Endodermal cell (in vitro differentiated cells): ENCODE measurements at regions not wholly inside any gene's neighbourhood (a gene's known extent, or its start where the extent isn't known, plus 50 kb on each side); places are given as distances from the start of the nearest gene placed in this dataset.

Experiments used
- DNase-seq: peaks from one replicate; pipeline ENCODE4 v3.0.0-alpha.2; 2017
- H3K27ac ChIP-seq: 2 replicates; pipeline ENCODE4 v1.5.1; 2013; ENCODE audit warnings: mild to moderate bottlenecking, low read depth, low read length, moderate library complexity
- H3K27me3 ChIP-seq: 2 replicates; pipeline ENCODE4 v1.6.1; 2013; ENCODE audit warnings: mild to moderate bottlenecking, low read length, moderate library complexity; ENCODE audit not compliant: insufficient read depth, control insufficient read depth, poor library complexity, severe bottlenecking
- H3K36me3 ChIP-seq: 2 replicates; pipeline ENCODE4 v1.7.0; 2013; ENCODE audit warnings: mild to moderate bottlenecking, low read length, moderate library complexity; ENCODE audit not compliant: control insufficient read depth, insufficient read depth
- H3K4me1 ChIP-seq: one replicate; pipeline ENCODE4 v1.7.0; 2013; ENCODE audit warnings: low read length; ENCODE audit not compliant: control insufficient read depth, insufficient read depth
- H3K4me3 ChIP-seq: 2 replicates; pipeline ENCODE4 v1.5.1; 2013; ENCODE audit warnings: mild to moderate bottlenecking, low read length, moderate library complexity
- H3K9ac ChIP-seq: 2 replicates; pipeline ENCODE4 v1.6.1; 2013; ENCODE audit warnings: mild to moderate bottlenecking, low read length, moderate library complexity; ENCODE audit not compliant: poor library complexity, severe bottlenecking; ENCODE audit errors: extremely low read depth
- H3K9me3 ChIP-seq: 2 replicates; pipeline ENCODE4 v1.6.1; 2013; ENCODE audit warnings: mild to moderate bottlenecking, low read length, moderate library complexity; ENCODE audit not compliant: control insufficient read depth
- H3K27ac Mint-ChIP-seq: 2 replicates; pipeline ENCODE4 v1.8.0; 2020; ENCODE audit warnings: mixed read lengths
- H3K27me3 Mint-ChIP-seq: 2 replicates; pipeline ENCODE4 v1.8.0; 2021; ENCODE audit warnings: mild to moderate bottlenecking, mixed read lengths; ENCODE audit not compliant: insufficient read depth
- H3K36me3 Mint-ChIP-seq: 2 replicates; pipeline ENCODE4 v1.8.0; 2020; ENCODE audit warnings: low read depth, mixed read lengths
- H3K4me1 Mint-ChIP-seq: 2 replicates; pipeline ENCODE4 v1.8.0; 2020; ENCODE audit warnings: mixed read lengths
- H3K4me3 Mint-ChIP-seq: 2 replicates; pipeline ENCODE4 v1.8.0; 2020; ENCODE audit warnings: mild to moderate bottlenecking, moderate library complexity, mixed read lengths
- H3K9me3 Mint-ChIP-seq: 2 replicates; pipeline ENCODE4 v1.8.0; 2020; ENCODE audit warnings: mild to moderate bottlenecking, mixed read lengths
- CTCF ChIP-seq: fragments of 200-600 bp; sonication (generic); conservative IDR thresholded peaks from 2 replicates; pipeline ENCODE4 v1.5.0; 2021; ENCODE audit warnings: antibody characterized with exemption, mild to moderate bottlenecking
- WGBS, 2 experiments: methylation state at CpG; one replicate each; pipeline versions ENCODE4 v1.1.5 to v1.1.7; 2013; ENCODE audit warnings: missing lambda C conversion rate in 2 of 2, mixed read lengths in 1 of 2; ENCODE audit not compliant: insufficient coverage in 1 of 2, insufficient read length in 1 of 2; 5-methylcytosine and 5-hydroxymethylcytosine counted together

DNA sequence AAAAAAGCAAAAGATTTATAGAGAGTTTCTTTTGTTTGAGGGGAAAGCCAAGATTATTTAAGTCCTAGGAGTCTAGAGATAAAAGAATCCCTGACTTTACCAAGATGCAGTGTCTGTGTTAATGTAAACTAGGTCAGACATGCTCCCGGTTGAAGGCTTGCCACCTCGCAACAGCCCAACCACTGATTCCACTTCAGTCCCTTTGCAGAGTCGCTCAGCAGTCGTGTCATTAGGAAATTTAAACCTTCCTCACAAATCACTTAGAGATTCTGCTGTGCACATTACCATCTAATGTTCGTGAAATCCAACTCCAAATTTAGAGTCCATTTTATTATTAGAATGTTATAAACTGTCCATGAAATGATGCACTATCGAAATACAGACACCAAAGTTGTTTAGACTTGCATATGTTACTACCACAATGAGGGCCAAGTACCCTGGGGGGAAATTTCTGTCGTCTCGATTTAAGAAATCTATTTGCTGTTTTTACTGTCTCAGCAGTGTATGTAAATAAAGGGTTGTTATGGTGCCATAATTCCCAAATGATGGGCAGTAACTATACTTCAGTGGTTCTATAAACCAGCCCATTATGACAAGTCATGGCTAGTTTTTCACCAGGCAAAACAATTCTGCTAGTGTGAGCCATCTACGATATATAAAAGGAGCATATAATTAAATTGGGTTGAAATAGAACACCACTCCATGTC is 101.4 kb upstream of the MTNR1B start:
- H3K9me3 Mint-ChIP-seq: no peaks in the 10 kb centered on the region
- no peak overlapping the region for H3K4me3 Mint-ChIP-seq
- H3K27me3 Mint-ChIP-seq: no peaks in the 10 kb centered on the region
- H3K36me3 Mint-ChIP-seq: no peaks in the 10 kb centered on the region
- Histone ChIP-seq H3K9ac (no peak overlapping the region), H3K9me3 (no peaks in the 10 kb centered on the region), H3K4me3 (no peak overlapping the region), H3K4me1 (no peaks in the 10 kb centered on the region), H3K27ac (no peak overlapping the region), H3K36me3 (no peaks in the 10 kb centered on the region), H3K27me3 (no peaks in the 10 kb centered on the region)
- DNase-seq: no peak
- WGBS, 2 experiments: 85 to 94% methylated on average over 7 to 9 of the region's 9 CpGs
- H3K4me1 Mint-ChIP-seq: no peaks in the 10 kb centered on the region
- no peak overlapping the region for H3K27ac Mint-ChIP-seq
- TF ChIP-seq CTCF: no peak

- Histone ChIP-seq H3K9me3 (no peaks in the 10 kb centered on the region), H3K27me3 (no peaks in the 10 kb centered on the region), H3K9ac (no peak overlapping the region), H3K4me3 (no peak overlapping the region), H3K4me1 (no peaks in the 10 kb centered on the region), H3K27ac (no peak overlapping the region), H3K36me3 (no peaks in the 10 kb centered on the region)
- no peaks in the 10 kb centered on the region for H3K36me3 Mint-ChIP-seq
- TF ChIP-seq CTCF: no peak
- DNase-seq: no peak
- no peaks in the 10 kb centered on the region for H3K9me3 Mint-ChIP-seq
- H3K4me1 Mint-ChIP-seq: no peaks in the 10 kb centered on the region
- 93 to 100% methylated on average over 1 of the region's 1 CpG for WGBS, 2 experiments
- H3K27ac Mint-ChIP-seq: no peak overlapping the region
- no peaks in the 10 kb centered on the region for H3K27me3 Mint-ChIP-seq
- no peak overlapping the region for H3K4me3 Mint-ChIP-seq
These were observed 99.7 kb upstream of the MTNR1B start for GRCh38 chr11:92869716-92870115.

GRCh38 chr11:92870196-92870832 is 99.1 kb upstream of the MTNR1B start:
- no peaks in the 10 kb centered on the region for H3K36me3 Mint-ChIP-seq
- Histone ChIP-seq H3K27me3 (no peaks in the 10 kb centered on the region), H3K4me1 (no peaks in the 10 kb centered on the region), H3K9me3 (no peaks in the 10 kb centered on the region), H3K27ac (no peak overlapping the region), H3K4me3 (no peak overlapping the region), H3K9ac (no peak overlapping the region), H3K36me3 (no peaks in the 10 kb centered on the region)
- no peak for TF ChIP-seq CTCF
- H3K27me3 Mint-ChIP-seq: no peaks in the 10 kb centered on the region
- WGBS, 2 experiments: 93 to 100% methylated on average over 1 to 4 of the region's 4 CpGs
- no peaks in the 10 kb centered on the region for H3K4me1 Mint-ChIP-seq
- H3K4me3 Mint-ChIP-seq: no peak overlapping the region
- no peak overlapping the region for H3K27ac Mint-ChIP-seq
- no peaks in the 10 kb centered on the region for H3K9me3 Mint-ChIP-seq
- no peak for DNase-seq
